ENCODE measurements at regions not wholly inside any gene's neighbourhood (a gene's known extent, or its start where the extent isn't known, plus 50 kb on each side); places are given as distances from the start of the nearest gene placed in this dataset.

DNA sequence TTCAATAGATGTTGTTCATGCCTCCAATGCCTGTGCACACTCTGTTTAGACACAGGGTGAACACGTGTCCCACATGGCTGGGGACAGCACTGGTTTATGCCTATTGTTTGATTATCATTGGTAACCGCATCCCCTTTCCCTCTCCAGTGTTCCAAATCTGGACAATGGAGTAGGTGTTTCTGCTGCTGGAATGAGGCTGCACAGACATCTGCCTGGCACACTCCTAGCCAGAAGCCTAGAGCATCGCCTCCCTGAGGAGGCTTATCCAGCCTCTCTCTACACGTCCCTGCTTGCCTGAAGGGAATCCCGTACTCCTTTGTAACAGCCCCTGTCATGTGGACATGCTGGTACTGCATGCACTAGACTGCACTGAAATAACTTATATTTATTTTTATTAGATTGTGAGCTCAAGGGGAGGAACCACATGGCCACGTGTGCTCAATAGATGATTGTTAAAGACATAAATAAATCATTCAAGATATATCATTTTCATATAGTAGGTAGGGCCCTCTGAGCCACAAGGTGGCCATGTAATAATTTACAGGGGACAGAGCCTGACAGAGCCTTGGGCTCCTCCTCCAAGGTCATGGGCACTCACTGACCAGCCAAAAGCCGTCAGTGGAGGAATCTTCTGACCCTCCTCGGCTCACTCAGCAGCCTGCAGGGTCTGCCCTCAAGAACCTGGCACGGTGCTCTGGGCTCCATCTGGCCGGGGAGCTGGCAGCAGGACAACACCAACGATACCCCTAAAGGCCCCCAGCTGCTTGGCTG, 310.9 kb upstream of the ZNF32 start:
- DNase-seq (ENCODE audit: low read depth in 2 of 2), result no peak

DNA sequence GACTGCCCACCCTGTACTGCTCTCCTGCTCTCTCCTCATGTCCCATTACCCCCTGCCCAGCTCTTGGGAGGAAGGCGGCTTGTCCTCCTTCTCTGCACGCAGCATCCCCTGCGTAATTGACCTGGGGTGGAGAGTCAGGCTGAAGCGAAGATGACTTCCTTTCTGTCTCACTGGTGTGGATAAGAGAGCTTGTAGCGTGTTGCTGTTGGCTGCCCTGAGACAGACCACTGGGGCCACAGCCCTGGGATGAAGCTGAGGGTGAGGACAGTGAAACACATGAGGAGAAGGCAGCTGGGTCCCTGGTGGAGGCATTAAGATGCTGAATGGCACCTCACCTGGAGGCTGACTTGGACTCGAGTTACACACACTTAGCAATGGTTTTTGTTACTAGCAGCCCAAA, 310.3 kb upstream of the ZNF32 start:
- DNase-seq (ENCODE audit: low read depth in 2 of 2), result no peak

DNA sequence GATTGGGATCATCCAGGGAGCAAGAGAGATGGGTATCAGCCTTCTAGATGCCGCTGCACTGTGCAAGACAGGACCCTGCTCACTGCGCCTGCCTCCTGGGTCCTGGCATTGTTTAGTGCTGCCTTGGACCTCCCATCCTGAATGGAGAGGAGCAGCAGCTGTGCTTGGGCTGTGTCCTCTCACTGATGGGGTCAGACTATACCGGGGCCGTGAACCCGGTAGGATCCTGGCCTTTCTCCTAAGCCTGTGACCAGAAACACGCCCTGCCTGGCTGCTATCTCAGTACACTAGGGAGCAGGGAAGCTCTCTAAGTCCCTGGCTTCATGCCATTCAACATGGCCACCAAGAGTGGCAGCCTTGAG, 309.4 kb upstream of the ZNF32 start:
- DNase-seq (ENCODE audit: low read depth in 2 of 2), result no peak

DNA sequence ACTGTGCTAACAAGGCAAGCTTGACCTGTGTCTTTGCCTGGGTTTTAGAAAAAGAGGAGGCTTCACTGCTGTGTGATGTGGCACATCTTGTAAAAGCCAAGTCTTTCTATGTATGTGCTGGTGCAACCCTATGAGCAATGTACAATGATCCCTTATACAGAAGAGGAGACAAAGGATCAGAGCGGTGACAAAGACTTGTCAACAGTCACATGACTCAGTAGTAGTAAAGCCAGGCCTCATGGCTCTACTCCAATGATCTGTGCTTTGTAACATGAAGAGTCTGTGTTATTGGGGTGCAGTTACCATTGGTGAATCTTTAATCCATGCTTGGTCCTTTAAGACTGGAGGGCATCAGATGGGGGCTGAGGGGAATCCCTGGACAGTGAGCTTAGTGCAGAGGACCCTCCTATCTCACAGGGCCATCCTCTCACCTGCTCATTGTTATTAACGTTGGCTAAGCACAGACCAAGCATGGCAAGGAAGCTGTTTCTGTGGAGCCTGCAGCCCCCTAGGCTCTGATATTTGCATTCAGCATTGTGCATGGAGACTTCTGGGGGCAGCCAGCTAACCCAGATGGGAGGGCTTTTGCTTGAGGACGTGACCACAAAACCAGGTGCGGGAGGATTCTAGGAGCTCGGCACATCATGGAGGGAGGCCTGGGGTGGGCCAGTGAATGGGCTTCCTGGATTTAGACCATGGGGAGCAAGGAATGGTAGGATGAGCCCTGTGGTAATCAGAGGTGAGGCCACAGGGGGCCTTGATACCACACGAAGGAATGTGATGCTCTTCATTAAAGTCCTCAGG, 308.8 kb upstream of the ZNF32 start:
- DNase-seq (ENCODE audit: low read depth in 2 of 2), result no peak

DNA sequence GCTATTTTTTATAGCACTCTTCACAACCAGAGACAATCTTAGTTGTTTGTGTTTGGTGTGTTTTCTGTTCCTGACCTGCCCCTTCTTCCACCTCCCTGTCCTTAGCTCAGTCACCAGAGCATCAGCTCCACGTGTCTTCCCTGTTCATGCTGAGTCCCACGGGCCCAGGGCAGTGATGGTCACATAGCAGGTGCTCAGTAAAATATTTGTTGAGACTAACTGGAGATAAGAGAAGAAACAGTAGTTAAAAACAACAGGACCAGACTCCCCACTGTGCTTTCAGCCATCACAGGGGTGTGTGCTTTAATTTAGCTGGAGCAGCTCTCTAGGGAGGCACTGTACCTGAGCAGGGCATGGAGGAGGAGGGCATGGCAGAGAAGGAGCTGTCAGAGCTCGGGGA, 307.3 kb upstream of the ZNF32 start:
- no peak for DNase-seq (ENCODE audit: low read depth in 2 of 2)

DNA sequence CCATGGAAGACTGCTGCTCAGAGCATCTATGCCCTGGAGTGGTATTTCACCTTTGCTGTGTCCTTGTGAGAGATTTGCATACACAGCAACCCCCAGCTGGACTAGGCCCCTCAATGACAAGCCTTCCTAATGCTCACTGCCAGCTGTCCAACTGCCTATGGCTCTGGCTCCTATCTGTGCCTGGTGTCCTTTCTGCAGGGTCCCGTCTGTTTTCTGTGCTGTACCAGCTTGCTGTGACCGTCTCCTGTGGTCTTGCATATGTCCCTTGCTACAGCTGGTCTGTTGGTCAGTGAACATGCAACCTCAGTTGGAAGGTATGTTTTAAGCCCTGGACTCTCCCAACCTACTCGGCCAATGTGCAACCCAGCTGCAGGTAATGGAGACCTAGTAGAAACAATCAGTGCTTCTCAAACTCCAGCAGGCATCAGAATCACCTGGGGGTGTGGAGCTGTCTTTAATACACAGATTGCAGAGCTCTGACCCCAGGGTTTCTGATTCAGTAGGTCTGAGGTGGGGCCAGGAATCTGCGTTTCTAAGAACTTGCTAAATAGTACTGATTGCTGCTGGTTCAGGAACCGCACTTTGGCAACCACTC, 306.4 kb upstream of the ZNF32 start:
- DNase-seq (ENCODE audit: low read depth in 2 of 2), result no peak

DNA sequence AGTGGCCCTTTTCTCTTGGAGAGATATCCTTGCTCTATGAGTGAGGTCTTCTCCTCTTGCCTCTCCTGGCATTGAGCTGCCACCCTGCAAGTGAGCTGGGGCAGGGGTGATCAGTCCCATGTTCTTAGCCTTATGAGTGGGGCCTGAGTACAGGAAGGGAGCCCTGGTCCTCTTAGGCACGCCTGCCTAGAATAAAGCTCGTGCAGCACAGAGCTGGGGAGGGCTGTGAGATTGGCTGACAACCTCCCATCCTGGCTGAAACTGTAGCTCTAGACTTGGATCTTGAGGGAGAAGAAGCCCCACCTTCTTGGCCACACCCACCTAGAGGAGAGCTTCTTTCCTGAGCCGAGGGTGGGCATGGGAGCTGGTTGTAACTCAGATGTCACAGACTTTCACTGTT, 305.0 kb upstream of the ZNF32 start:
- no peak for DNase-seq (ENCODE audit: low read depth in 2 of 2)

DNA sequence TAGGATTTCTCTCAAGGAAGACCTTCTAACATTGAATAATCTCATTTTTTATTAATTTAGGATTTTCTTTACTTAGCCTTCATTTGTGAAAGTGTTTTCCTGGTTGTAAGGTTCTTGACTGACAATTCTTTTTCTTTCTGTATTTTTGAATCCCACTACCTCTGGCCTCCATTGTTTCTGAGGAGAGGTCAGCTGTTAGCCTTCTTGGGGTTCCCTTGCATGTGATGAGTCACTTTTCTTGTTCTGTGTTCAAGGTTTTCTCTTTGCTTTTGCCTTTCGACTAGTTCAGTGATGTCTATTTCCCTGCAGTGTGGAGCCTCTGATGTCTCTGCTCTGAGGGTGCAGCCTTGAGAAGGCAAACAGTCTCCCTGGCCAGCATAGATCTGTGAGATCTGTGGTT, 304.1 kb upstream of the ZNF32 start:
- DNase-seq (ENCODE audit: low read depth in 2 of 2), result no peak

DNA sequence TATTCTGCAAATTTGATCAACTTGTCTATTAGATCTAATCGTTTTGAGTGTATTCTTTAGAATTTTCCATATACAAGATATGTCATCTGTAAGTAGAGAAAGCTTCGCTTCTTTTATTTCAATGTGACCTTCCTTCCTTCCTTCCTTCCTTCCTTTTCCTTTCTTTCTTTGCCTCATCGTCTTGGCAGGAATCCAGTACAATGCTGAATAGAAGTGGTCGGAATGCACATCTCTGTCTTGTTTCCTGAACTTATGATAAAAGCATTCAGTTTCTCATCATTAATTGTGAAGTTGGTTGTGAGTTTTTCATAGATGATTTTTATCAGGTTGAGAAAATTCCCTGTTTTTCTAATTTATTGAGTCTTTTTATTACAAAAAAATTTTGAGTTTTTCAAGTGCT, 300.7 kb upstream of the ZNF32 start:
- no peak for DNase-seq (ENCODE audit: low read depth in 2 of 2)

DNA sequence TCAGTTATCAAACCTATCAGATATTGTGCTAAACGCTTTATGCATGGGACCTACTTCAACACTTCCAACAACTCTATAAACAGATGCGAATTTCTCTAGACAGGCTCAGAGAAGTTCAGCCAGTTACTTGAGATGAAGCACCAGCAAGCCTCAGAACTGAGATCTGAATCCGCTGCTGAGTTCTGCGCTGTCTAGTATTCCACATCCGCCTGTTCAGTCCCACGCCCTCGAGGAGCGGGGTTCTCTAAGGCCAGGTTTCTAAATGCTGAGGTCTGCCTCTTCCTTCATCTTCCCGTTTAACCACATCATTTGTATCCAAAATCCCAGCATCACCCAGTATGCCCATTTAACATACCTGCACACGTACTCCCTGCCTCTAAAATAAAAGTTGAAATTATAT, 297.8 kb upstream of the ZNF32 start:
- no peak for DNase-seq (ENCODE audit: low read depth in 2 of 2)

DNA sequence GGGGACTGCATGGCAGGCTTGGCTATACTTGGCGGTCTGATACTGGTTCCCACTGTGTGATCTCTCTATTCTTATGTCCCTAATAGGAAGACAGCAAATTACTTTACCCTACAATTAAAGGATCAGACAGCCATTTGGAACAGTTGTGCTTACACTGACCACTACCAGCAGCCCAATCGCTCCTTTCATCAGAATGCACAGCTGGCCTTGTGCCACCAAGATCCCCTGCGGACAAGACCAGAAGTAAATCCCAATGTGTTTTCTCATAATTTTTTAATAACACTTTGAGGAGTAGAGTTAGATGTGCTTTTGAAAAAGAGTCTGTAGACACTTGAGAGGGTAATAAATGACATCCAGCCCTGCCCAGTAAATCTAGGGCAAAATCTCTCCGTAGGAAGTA, 297.2 kb upstream of the ZNF32 start:
- no peak for DNase-seq (ENCODE audit: low read depth in 2 of 2)

DNA sequence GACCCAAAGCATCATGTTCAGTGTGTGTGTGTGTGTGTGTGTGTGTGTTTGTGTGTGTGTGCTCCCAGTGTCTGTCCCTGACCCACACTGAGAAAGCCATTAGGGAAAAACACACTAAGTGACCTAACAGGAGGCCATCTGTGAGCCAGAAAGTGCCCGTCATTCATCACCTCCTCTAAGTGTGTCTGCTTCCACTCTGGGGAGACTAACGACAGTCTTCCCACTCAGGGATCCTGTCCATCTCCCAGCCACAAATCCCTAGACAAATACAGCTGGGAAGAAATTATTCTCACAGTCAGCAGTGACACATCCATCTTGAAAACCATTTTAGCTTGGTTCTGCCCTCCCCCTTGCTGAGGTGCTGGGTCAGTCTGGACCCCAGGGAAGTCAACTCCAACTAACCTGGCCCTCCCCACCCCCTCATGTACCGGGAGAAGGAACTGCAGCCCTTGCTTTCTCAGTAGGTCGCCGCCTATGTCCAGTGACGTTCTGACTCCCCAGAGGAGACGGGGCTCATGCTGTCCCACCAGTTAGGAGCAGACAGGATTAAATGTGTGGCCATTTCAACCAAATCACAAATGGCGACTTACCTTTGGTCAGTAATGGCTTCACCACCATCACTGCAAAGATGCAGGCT, 296.5 kb upstream of the ZNF32 start:
- no peak for DNase-seq (ENCODE audit: low read depth in 2 of 2)

DNA sequence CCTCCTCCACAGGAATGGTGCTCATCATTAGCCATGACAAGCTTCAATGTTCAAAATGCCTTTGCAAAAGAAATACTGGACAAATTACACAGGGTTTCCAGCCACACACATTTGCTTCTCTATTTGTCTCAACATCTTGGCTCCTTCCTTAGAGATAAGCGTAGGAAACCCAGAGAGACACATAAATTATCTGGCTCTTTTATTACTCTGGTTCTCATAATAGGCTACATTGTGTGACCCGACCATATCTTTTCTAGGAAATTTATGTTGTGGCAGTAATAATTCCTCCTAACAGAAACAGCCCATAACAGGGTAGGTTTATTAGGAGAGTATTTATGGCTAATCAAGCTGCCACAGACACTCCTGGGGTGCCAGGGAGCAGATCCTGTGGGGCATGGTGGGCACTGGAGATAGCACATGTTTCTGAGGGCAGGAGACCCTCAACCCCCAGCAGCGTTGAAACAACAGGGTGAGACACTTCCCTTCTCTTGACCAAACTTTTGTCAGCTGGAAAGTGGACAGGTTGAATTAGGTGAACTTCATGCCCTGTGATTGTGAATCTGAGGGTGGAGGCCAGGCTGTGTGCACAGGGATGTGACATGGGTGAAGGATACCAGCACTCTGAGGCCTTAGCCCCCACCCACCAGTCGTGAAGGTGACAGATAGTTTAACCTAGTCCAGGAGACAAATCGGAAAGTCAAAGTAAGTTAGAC, 295.9 kb upstream of the ZNF32 start:
- no peak for DNase-seq (ENCODE audit: low read depth in 2 of 2)

DNA sequence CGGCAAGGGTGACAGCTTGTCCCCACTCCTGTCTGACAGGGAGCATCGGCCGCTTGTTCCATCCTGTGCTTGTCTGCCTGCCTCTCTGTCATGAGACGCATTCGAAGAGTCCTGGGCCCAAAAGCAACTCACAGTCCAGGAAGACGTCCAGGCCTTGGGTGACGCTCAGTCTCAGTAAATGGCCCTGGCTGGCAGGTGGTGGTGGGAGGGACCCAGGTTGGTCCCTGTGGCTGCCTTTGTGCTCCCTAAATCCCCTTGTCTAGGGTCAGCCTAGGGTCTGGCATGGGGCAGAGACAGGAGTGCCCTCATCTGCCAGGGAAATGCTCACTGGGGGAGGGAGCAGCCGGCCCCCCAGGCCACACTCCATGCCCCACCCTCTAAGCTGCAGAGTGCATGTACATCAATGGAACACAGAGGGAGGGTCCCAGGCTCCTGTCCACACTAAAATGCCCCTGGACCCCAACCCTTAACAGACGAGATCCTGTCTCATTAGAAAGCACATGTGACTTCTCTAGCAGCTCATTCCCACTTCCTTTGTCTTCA, 295.2 kb upstream of the ZNF32 start:
- DNase-seq (ENCODE audit: low read depth in 2 of 2), result no peak

DNA sequence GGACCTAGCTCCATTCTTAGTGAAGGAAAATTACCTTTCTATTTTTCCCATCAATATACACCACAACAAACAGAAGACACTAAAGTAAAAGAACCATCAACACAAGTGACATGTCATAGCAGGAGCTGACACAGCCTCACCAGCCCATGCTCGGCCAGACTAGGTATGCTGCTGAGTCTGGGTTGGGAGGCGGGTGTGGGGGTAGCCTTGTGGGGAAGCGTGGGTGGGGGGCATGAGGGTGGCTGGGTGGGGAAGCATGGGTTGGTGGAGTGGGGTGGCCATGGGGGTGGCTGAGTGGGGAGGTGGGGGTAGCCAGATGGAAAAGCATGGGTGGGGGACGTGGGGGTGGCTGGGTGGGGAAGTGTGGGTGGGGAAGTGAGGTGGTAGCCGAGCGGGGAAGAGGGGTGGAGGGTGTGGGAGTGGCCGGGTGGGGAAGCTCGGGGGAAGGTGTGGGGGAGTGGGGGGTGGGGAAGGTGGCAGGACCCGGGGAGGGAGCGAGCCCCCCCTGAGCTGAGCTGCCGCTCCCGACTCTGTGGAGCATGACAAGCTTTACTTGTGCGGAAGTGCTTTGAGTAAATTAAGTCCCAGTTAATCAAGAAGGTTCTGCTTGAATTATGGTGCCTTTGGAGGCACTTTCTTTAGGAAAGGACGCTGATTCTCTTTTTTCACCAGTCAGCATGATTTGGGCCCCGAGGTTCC, 294.6 kb upstream of the ZNF32 start:
- no peak for DNase-seq (ENCODE audit: low read depth in 2 of 2)

DNA sequence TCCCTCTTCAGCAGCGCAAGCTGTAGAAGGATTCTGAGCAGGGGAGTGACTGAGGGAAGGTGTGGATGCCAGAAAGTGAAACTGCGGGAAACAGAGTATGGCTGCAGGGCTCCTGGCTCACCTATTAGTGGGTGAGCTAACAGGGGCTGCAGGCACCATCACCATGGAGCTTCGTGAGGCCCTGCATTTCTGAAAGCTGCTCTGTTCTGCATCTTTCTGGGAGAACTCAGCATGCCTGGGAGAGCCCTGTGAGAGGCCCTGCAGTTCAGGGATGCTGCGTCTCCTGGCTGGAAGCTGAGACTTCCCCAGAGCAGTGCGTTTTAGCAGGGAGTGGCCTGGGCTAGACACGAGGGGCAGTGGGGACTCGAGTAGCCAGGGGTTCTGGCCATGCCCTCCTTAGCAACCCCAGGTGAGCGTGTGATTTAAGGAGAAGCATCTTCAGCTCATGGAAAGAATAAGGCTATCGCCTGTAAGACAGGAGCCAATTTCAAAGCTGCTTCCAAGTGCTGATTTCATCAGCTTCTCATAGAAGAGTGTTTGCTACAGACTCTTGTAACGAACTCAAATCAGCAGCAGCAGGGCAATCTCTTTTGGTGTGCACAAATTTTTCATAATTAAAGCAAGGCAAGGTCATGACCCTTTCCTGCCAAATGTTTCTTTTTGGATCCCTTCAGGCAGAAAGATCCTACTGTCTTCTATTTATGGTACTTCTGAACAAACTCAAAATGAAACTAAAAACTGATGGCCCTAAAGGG, 293.6 kb upstream of the ZNF32 start:
- DNase-seq (ENCODE audit: low read depth in 2 of 2), result no peak

DNA sequence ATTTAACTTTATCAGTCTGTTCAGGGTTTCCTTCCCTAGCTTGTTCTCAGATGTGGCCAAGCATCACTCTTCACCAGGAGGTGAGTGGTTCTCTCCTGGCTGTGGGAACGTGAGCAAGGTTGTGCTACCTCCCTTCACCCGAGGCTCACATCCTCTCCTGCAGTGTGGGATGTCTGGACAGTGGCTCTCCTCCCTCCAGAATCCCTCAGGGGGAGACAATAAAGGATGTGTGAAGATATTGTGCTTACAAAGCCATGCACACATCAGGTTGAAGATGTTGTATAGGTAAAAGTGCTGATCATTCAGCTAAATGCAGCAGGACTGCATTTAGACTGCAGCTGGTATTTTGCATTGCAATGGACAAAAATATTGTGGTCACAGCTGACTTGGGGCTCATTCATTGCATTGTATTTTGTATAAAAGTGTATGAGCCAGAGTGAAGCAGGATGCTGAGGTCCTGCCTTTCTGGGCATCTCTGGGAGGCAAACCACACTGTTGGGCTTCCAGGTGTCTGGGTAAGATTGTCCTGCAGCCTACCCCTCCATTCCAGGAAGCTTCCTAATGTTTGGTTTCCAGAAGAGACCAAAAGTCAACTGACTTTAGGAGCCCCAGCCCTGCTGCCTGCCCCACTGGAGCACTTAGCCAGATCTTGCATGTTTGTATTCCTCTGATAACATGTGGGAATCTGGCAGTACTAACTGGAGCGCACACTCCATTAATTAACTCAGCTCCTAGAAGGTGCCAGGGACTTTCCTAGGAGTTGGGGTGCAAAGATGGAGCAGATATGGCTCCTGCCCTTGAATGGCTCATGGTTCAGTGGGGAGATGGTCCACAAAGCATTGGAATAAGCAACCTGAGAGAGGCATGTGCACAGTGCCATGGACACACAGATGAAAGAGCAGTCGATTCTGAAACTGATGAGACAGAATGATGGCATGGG, 292.5 kb upstream of the ZNF32 start:
- no peak for DNase-seq (ENCODE audit: low read depth in 2 of 2)

DNA sequence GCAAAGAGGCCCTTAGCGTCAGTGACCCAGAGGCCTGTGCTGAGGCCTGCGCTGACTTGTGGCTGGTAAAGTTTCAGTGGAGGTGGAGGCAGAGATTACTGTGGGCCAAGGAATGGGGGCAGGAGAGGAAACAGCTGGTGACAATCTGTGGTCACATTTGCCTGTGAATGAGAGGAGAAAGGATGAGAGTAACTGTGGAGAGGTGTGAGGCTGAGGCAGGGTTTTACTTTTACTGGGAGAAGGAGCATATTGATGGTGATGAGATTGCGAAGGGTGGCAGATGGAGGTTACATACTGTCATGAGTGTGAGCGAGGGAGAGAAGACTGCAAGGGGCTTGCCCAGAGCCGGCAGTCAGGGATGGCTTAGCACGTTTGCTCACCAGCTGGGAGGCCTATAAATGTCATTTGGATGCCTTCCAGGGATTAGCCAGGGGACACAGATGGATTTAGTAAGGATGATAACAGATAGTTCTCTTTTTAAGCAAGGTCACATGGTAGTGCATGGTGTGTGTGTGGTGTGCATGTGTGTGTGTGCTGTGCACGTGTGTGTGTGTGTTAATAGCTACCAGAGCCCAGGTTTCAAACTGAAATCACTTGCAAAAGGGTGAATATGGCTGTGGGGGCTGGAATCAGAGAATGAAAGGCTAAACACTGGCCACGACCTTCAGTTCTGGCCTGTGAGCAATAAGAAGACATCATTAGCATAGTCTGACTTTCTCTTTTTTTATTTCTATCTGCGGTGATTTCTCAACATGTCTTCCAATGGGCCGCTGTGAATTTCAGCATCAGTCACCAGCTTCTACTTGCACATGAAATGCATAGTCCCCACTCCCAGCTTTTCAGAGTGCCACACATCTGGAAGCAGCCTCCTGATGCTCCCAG, 291.5 kb upstream of the ZNF32 start:
- DNase-seq (ENCODE audit: low read depth in 2 of 2), result no peak
